Skeletal muscle tissue (tissue), 3 donors: ENCODE measurements at regions not wholly inside any gene's neighbourhood (a gene's known extent, or its start where the extent isn't known, plus 50 kb on each side); places are given as distances from the start of the nearest gene placed in this dataset.

ENCODE experiments used
- H3K27ac ChIP-seq: one replicate; pipeline ENCODE4 v1.7.0; 2013; ENCODE audit warnings: mild to moderate bottlenecking, low read depth, low read length, inconsistent platforms
- H3K27me3 ChIP-seq, 3 donors: one replicate each; pipeline ENCODE4 v1.7.0; 2013; ENCODE audit warnings: low read length in 3 of 3; ENCODE audit not compliant: control insufficient read depth in 3 of 3, insufficient read depth in 3 of 3
- H3K36me3 ChIP-seq, 3 donors: one replicate each; pipeline ENCODE4 v1.7.0; 2013; ENCODE audit warnings: low read length in 3 of 3; ENCODE audit not compliant: control insufficient read depth in 3 of 3, insufficient read depth in 3 of 3
- H3K4me1 ChIP-seq, 3 donors: one replicate each; pipeline ENCODE4 v1.7.0; 2013; ENCODE audit warnings: low read length in 3 of 3, mild to moderate bottlenecking in 3 of 3; ENCODE audit not compliant: control insufficient read depth in 3 of 3, insufficient read depth in 3 of 3
- H3K4me3 ChIP-seq, 3 donors: one replicate each; pipeline ENCODE4 v1.7.0; 2013; ENCODE audit warnings: low read length in 3 of 3
- H3K9ac ChIP-seq, 3 donors: one replicate each; pipeline ENCODE4 v1.7.0; 2013; ENCODE audit warnings: low read length in 3 of 3, mild to moderate bottlenecking in 3 of 3, moderate library complexity in 2 of 3, low read depth in 1 of 3
- H3K9me3 ChIP-seq, 3 donors: one replicate each; pipeline ENCODE4 v1.7.0; 2013; ENCODE audit warnings: low read length in 3 of 3; ENCODE audit not compliant: control insufficient read depth in 3 of 3
- donor health status: Osteomylitis.

GRCh38 chr12:88940854-88941253 lies 360.6 kb upstream of the KITLG start:
- peaks cover 6 to 16% (median 7%) of the 10 kb centered on the region in 3 donors for H3K4me1 ChIP-seq
- no peaks in the 10 kb centered on the region for H3K36me3 ChIP-seq
- H3K27ac ChIP-seq, result no peak overlapping the region
- H3K9me3 ChIP-seq, result no peaks in the 10 kb centered on the region
- H3K27me3 ChIP-seq, result no peaks in the 10 kb centered on the region
- no peak overlapping the region for H3K4me3 ChIP-seq
- H3K9ac ChIP-seq, result no peak overlapping the region

- H3K4me3 ChIP-seq, result no peak overlapping the region
- H3K9me3 ChIP-seq, result no peaks in the 10 kb centered on the region
- no peak overlapping the region for H3K9ac ChIP-seq
- no peaks in the 10 kb centered on the region for H3K4me1 ChIP-seq
- no peaks in the 10 kb centered on the region for H3K27me3 ChIP-seq
- H3K36me3 ChIP-seq, result no peaks in the 10 kb centered on the region
- H3K27ac ChIP-seq, result no peak overlapping the region
These were observed 355.6 kb upstream of the KITLG start for GRCh38 chr12:88935856-88936255.

- Histone ChIP-seq H3K9ac (no peak overlapping the region), H3K27me3 (no peaks in the 10 kb centered on the region), H3K36me3 (no peaks in the 10 kb centered on the region), H3K4me1 (no peaks in the 10 kb centered on the region), H3K9me3 (no peaks in the 10 kb centered on the region), H3K4me3 (no peak overlapping the region), H3K27ac (no peak overlapping the region)
These were observed 354.0 kb upstream of the KITLG start for GRCh38 chr12:88934163-88934747.

- Histone ChIP-seq H3K27me3 (no peaks in the 10 kb centered on the region), H3K4me3 (no peak overlapping the region), H3K9me3 (no peaks in the 10 kb centered on the region), H3K36me3 (no peaks in the 10 kb centered on the region), H3K27ac (no peak overlapping the region), H3K9ac (no peak overlapping the region), H3K4me1 (no peaks in the 10 kb centered on the region)
These were observed 352.2 kb upstream of the KITLG start for GRCh38 chr12:88932457-88932856.

- Histone ChIP-seq H3K9ac (no peak overlapping the region), H3K9me3 (no peaks in the 10 kb centered on the region), H3K4me3 (no peak overlapping the region), H3K4me1 (no peaks in the 10 kb centered on the region), H3K36me3 (no peaks in the 10 kb centered on the region), H3K27ac (no peak overlapping the region), H3K27me3 (no peaks in the 10 kb centered on the region)
These were observed 351.3 kb upstream of the KITLG start for GRCh38 chr12:88931598-88931997.

- no peaks in the 10 kb centered on the region for H3K9me3 ChIP-seq
- H3K27me3 ChIP-seq, result no peaks in the 10 kb centered on the region
- H3K9ac ChIP-seq, result no peak overlapping the region
- no peaks in the 10 kb centered on the region for H3K36me3 ChIP-seq
- no peak overlapping the region for H3K4me3 ChIP-seq
- peaks cover 0 to 6% (median 0%) of the 10 kb centered on the region in 3 donors for H3K4me1 ChIP-seq
- no peak overlapping the region for H3K27ac ChIP-seq
These were observed 345.2 kb upstream of the KITLG start for GRCh38 chr12:88925454-88925853.

GRCh38 chr12:88924162-88924561 lies 343.9 kb upstream of the KITLG start:
- Histone ChIP-seq H3K27me3 (no peaks in the 10 kb centered on the region), H3K9me3 (no peaks in the 10 kb centered on the region), H3K27ac (peak overlapping the region; percentile 41), H3K4me1 (peaks cover 0 to 6% (median 0%) of the 10 kb centered on the region in 3 donors), H3K9ac (no peak overlapping the region), H3K36me3 (no peaks in the 10 kb centered on the region), H3K4me3 (peak overlapping the region in 1 of 3 donors; percentile 17)

- H3K4me3 ChIP-seq, result no peak overlapping the region
- H3K36me3 ChIP-seq, result no peaks in the 10 kb centered on the region
These were observed 343.4 kb upstream of the KITLG start for GRCh38 chr12:88923631-88924030.

GRCh38 chr12:88922816-88923215 lies 342.5 kb upstream of the KITLG start:
- H3K4me1 ChIP-seq, result peaks cover 0 to 6% (median 0%) of the 10 kb centered on the region in 3 donors
- no peak overlapping the region for H3K9ac ChIP-seq
- H3K36me3 ChIP-seq, result no peaks in the 10 kb centered on the region
- H3K4me3 ChIP-seq, result no peak overlapping the region
- H3K27ac ChIP-seq, result no peak overlapping the region
- no peaks in the 10 kb centered on the region for H3K27me3 ChIP-seq
- no peaks in the 10 kb centered on the region for H3K9me3 ChIP-seq

More at GRCh38 chr12:88923631-88924030, 343.4 kb upstream of the KITLG start:
- Histone ChIP-seq H3K4me1 (peaks cover 0 to 6% (median 0%) of the 10 kb centered on the region in 3 donors), H3K27ac (peak overlapping the region; percentile 41), H3K9ac (no peak overlapping the region), H3K27me3 (no peaks in the 10 kb centered on the region), H3K9me3 (no peaks in the 10 kb centered on the region)

- Histone ChIP-seq H3K4me1 (peaks cover 0 to 6% (median 2%) of the 10 kb centered on the region in 3 donors), H3K4me3 (no peak overlapping the region), H3K9me3 (no peaks in the 10 kb centered on the region), H3K27ac (no peak overlapping the region), H3K27me3 (no peaks in the 10 kb centered on the region), H3K36me3 (no peaks in the 10 kb centered on the region), H3K9ac (no peak overlapping the region)
These were observed 341.7 kb upstream of the KITLG start for GRCh38 chr12:88921890-88922532.
